ENCODE measurements at regions not wholly inside any gene's neighbourhood (a gene's known extent, or its start where the extent isn't known, plus 50 kb on each side); places are given as distances from the start of the nearest gene placed in this dataset.

DNA sequence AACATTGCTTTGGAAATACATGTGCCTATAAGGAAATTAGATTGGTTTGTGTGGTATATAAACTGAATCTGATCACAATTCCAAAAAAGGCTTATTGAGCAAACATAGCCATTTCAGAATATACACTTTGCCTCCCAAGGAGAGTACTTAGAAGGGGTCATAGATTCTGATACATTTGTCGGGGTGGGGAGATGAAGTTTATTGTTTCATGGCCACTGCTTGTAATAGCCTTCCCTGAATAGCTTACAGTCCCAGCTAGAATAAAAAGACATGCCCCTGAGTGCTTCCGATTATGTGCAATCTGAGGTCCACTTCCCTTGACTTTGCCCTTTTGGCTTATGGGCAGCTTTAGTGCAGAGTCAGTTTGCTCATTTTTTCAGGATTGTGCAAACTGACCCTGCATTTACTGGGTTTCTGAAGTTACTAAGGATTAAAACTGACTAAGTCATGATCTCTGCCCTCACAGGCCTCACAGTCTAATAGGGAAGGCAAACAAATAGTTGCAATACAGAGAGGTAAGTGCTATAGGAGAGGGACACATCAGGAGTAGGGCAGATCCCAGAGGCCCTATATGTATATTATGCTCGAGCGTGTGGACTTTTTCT is 184.2 kb downstream of the BLID start (continued):
- TF ChIP-seq ELF1 (CRISPR knock-in tag; IDR thresholded peaks at IDR 0.05) (peak; percentile 60; the same call in 1 of the 2 replicates), HNRNPL (IDR thresholded peaks at IDR 0.05; ENCODE audit: low read depth, low read length) (no peak), DPF2 (CRISPR knock-in tag; IDR thresholded peaks at IDR 0.05; ENCODE audit: borderline replicate concordance, low read depth) (peak; percentile 90), E2F5 (CRISPR knock-in tag; conservative IDR thresholded peaks at IDR 0.05) (no peak), SRF (IDR thresholded peaks at IDR 0.05; ENCODE audit: low read depth, low read length) (peak; percentile 35; the same call in 1 of the 2 replicates), ZNF605 (CRISPR knock-in tag; IDR thresholded peaks at IDR 0.05) (peak; percentile 55; the same call in 1 of the 2 replicates), SMARCC2 (IDR thresholded peaks at IDR 0.05) (no peak), ARHGAP35 (CRISPR knock-in tag; IDR thresholded peaks at IDR 0.05; ENCODE audit: borderline replicate concordance) (0 out of 2 replicates have a peak, but pooled peaks have one; percentile 43), CSRNP1 (CRISPR knock-in tag; IDR thresholded peaks at IDR 0.05) (no peak), CCDC6 (CRISPR knock-in tag; IDR thresholded peaks at IDR 0.05) (no peak), MLLT10 (CRISPR knock-in tag; IDR thresholded peaks at IDR 0.05) (no peak), ZEB1 (IDR thresholded peaks at IDR 0.05; ENCODE audit: insufficient replicate concordance, low read depth) (peak; percentile 62), SMAD1 (CRISPR knock-in tag; IDR thresholded peaks at IDR 0.05; ENCODE audit: borderline replicate concordance, low read depth) (no peak), ATRX (CRISPR knock-in tag; IDR thresholded peaks at IDR 0.05; ENCODE audit: borderline replicate concordance) (no peak), ZBTB42 (CRISPR knock-in tag; IDR thresholded peaks at IDR 0.05) (no peak), ZFYVE20 (CRISPR knock-in tag; IDR thresholded peaks at IDR 0.05; ENCODE audit: borderline replicate concordance, low read depth) (no peak), RAD51 (IDR thresholded peaks at IDR 0.05; ENCODE audit: borderline replicate concordance) (no peak), ZNF468 (CRISPR knock-in tag; IDR thresholded peaks at IDR 0.05) (no peak), ZNF234 (CRISPR knock-in tag; conservative IDR thresholded peaks at IDR 0.05) (no peak), ZNF614 (CRISPR knock-in tag; IDR thresholded peaks at IDR 0.05; ENCODE audit: borderline replicate concordance) (peak; percentile 98), ZNF775 (CRISPR knock-in tag; IDR thresholded peaks at IDR 0.05; ENCODE audit: borderline replicate concordance) (no peak), SNAI1 (CRISPR knock-in tag; IDR thresholded peaks at IDR 0.05; ENCODE audit: borderline replicate concordance) (peak; percentile 79; the same call in 1 of the 2 replicates)
- TF ChIP-seq, protein P1, sequence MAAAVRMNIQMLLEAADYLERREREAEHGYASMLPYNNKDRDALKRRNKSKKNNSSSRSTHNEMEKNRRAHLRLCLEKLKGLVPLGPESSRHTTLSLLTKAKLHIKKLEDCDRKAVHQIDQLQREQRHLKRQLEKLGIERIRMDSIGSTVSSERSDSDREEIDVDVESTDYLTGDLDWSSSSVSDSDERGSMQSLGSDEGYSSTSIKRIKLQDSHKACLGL (CRISPR knock-in tag; IDR thresholded peaks at IDR 0.05), result no peak
- TF ChIP-seq, protein P2, sequence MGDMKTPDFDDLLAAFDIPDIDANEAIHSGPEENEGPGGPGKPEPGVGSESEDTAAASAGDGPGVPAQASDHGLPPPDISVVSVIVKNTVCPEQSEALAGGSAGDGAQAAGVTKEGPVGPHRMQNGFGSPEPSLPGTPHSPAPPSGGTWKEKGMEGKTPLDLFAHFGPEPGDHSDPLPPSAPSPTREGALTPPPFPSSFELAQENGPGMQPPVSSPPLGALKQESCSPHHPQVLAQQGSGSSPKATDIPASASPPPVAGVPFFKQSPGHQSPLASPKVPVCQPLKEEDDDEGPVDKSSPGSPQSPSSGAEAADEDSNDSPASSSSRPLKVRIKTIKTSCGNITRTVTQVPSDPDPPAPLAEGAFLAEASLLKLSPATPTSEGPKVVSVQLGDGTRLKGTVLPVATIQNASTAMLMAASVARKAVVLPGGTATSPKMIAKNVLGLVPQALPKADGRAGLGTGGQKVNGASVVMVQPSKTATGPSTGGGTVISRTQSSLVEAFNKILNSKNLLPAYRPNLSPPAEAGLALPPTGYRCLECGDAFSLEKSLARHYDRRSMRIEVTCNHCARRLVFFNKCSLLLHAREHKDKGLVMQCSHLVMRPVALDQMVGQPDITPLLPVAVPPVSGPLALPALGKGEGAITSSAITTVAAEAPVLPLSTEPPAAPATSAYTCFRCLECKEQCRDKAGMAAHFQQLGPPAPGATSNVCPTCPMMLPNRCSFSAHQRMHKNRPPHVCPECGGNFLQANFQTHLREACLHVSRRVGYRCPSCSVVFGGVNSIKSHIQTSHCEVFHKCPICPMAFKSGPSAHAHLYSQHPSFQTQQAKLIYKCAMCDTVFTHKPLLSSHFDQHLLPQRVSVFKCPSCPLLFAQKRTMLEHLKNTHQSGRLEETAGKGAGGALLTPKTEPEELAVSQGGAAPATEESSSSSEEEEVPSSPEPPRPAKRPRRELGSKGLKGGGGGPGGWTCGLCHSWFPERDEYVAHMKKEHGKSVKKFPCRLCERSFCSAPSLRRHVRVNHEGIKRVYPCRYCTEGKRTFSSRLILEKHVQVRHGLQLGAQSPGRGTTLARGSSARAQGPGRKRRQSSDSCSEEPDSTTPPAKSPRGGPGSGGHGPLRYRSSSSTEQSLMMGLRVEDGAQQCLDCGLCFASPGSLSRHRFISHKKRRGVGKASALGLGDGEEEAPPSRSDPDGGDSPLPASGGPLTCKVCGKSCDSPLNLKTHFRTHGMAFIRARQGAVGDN (CRISPR knock-in tag; IDR thresholded peaks at IDR 0.05), result no peak

Data from HepG2 (cell line).